GM12878 (cell line): ENCODE measurements at regions not wholly inside any gene's neighbourhood (a gene's known extent, or its start where the extent isn't known, plus 50 kb on each side); places are given as distances from the start of the nearest gene placed in this dataset.

Experiments used
- BRCA1 ChIP-seq: IDR thresholded peaks from 2 replicates; pipeline ENCODE4 v1.6.1; 2011; ENCODE audit warnings: low read depth, low read length, improper control_type of control experiment
- CHD4 ChIP-seq: fragments of 200-600 bp; sonication (generic); IDR thresholded peaks from 2 replicates; pipeline ENCODE4 v1.6.1; 2016; ENCODE audit warnings: mild to moderate bottlenecking
- CTCF ChIP-seq, 3 experiments: IDR thresholded peaks in 2 of 3; conservative IDR thresholded peaks in 1 of 3; 2 replicates each; pipeline ENCODE4 v1.5.1; 2011; ENCODE audit warnings: low read depth in 3 of 3, low read length in 3 of 3, mild to moderate bottlenecking in 3 of 3, control low read depth in 2 of 3, moderate library complexity in 2 of 3, inconsistent platforms in 1 of 3, mixed read lengths in 1 of 3; ENCODE audit not compliant: control insufficient read depth in 2 of 3, insufficient read depth in 1 of 3; ENCODE audit errors: extremely low read depth in 1 of 3
- EZH2 ChIP-seq: IDR thresholded peaks from 2 replicates; pipeline ENCODE4 v1.6.1; 2012; ENCODE audit warnings: low read depth, mild to moderate bottlenecking, control low read depth, inconsistent platforms, low read length, borderline replicate concordance; ENCODE audit not compliant: control insufficient read depth
- PAX5 ChIP-seq: IDR thresholded peaks from 2 replicates; pipeline ENCODE4 v1.6.1; 2011; ENCODE audit warnings: low read depth, low read length, borderline replicate concordance
- POLR2A ChIP-seq: IDR thresholded peaks from 2 replicates; pipeline ENCODE4 v1.6.1; 2011; ENCODE audit warnings: low read depth, mild to moderate bottlenecking, low read length
- POLR2AphosphoS2 ChIP-seq: IDR thresholded peaks from 2 replicates; pipeline ENCODE4 v1.6.1; 2011; ENCODE audit warnings: low read depth, mild to moderate bottlenecking, low read length, improper control_type of control experiment, moderate library complexity
- POLR2AphosphoS5 ChIP-seq: IDR thresholded peaks from 2 replicates; pipeline ENCODE4 v1.6.1; 2011; ENCODE audit warnings: mild to moderate bottlenecking, low read length, inconsistent platforms
- SIN3A ChIP-seq: IDR thresholded peaks from 2 replicates; pipeline ENCODE4 v1.6.1; 2012; ENCODE audit warnings: low read depth, low read length, improper control_type of control experiment
- TCF7 ChIP-seq: IDR thresholded peaks from 2 replicates; pipeline ENCODE4 v1.6.1; 2014; ENCODE audit warnings: antibody characterized with exemption, borderline replicate concordance
- ZNF274 ChIP-seq: IDR thresholded peaks from one replicate; pipeline ENCODE4 v1.8.0; 2011; ENCODE audit not compliant: insufficient read length, insufficient read depth
- ZZZ3 ChIP-seq: IDR thresholded peaks from 2 replicates; pipeline ENCODE4 v1.6.1; 2011; ENCODE audit warnings: low read depth; ENCODE audit not compliant: control insufficient read depth, insufficient read length
- TF ChIP-seq, protein P1 (sequence below): IDR thresholded peaks from 2 replicates; pipeline ENCODE4 v1.6.1; 2012; ENCODE audit warnings: low read length, inconsistent platforms
- TF ChIP-seq, protein P2 (sequence below): IDR thresholded peaks from 2 replicates; pipeline ENCODE4 v1.6.1; 2012; ENCODE audit warnings: low read depth, low read length, improper control_type of control experiment

DNA sequence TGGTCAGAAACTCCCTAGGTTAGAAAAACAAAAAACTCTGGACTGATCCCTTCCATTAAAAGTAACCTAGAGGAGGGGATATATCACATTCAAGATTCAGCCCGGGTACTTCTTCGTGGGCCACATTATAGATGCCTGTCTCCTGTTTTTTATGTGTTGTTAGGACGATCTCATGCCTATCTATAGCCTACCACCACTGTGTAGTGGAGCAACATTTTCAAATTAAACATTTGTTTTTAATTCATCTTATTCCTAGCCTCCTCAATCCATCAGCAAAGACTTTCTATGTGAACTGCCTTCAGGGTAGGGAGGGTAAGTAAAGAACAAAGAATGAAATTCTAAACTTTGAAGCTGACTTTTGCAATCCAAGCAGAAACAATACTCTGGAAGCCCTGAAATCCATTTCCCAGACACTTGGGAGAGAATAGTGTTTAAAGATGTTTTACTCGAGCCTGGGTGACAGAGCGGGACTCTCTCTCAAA lies 379.4 kb downstream of the ANXA1 start:
- TF ChIP-seq, protein P1, sequence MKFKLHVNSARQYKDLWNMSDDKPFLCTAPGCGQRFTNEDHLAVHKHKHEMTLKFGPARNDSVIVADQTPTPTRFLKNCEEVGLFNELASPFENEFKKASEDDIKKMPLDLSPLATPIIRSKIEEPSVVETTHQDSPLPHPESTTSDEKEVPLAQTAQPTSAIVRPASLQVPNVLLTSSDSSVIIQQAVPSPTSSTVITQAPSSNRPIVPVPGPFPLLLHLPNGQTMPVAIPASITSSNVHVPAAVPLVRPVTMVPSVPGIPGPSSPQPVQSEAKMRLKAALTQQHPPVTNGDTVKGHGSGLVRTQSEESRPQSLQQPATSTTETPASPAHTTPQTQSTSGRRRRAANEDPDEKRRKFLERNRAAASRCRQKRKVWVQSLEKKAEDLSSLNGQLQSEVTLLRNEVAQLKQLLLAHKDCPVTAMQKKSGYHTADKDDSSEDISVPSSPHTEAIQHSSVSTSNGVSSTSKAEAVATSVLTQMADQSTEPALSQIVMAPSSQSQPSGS: no peak
- TF ChIP-seq PAX5 (no peak), POLR2AphosphoS2 (no peak), EZH2 (no peak), ZNF274 (no peak), POLR2AphosphoS5 (no peak), CTCF (IDR thresholded peaks at IDR 0.05 in 2 of 3, conservative IDR thresholded peaks at IDR 0.05 in 1 of 3; ENCODE audit: control insufficient read depth in 2 of 3, extremely low read depth in 1 of 3, insufficient read depth in 1 of 3, low read depth in 3 of 3, low read length in 3 of 3) (no peak), ZZZ3 (no peak), POLR2A (no peak), TCF7 (no peak), SIN3A (no peak), BRCA1 (no peak), CHD4 (no peak)
- TF ChIP-seq, protein P2, sequence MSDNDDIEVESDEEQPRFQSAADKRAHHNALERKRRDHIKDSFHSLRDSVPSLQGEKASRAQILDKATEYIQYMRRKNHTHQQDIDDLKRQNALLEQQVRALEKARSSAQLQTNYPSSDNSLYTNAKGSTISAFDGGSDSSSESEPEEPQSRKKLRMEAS: no peak
